H1 (cell line): ENCODE measurements at regions not wholly inside any gene's neighbourhood (a gene's known extent, or its start where the extent isn't known, plus 50 kb on each side); places are given as distances from the start of the nearest gene placed in this dataset.

Source experiments
- CTCF ChIA-PET: fragments of 300-600 bp; sonication (Branson Sonifier 250); formaldehyde crosslinking; loops from one replicate; lab custom pipeline; 2021; ENCODE audit not compliant: partially characterized antibody; lab: Charles Lee
- POLR2A ChIA-PET: fragments of 300-600 bp; sonication (Branson Sonifier 250); formaldehyde crosslinking; loops from one replicate; lab custom pipeline; 2021; ENCODE audit warnings: inconsistent platforms; ENCODE audit not compliant: partially characterized antibody; lab: Charles Lee
- DNase-seq, 2 experiments: peaks; one replicate each; pipeline versions ENCODE4 v3.0.0 to v3.0.0-alpha.2; 2010 to 2022; ENCODE audit warnings: low spot score in 2 of 2, low read depth in 1 of 2, mixed read lengths in 1 of 2
- FAIRE-seq: peaks from 2 replicates; lab custom pipeline; 2011; peaks lifted over from hg19 to GRCh38; lab: Jason Lieb, UNC
- H2AFZ ChIP-seq: 2 replicates; pipeline ENCODE4 v1.8.1; 2012; ENCODE audit warnings: low read length, inconsistent platforms
- H2AK5ac ChIP-seq: 2 replicates; pipeline ENCODE4 v1.6.1; 2013; ENCODE audit warnings: low read depth, low read length
- H2BK120ac ChIP-seq: replicated peaks from 2 replicates; pipeline ENCODE3; 2013; ENCODE audit warnings: low read depth, low read length, inconsistent platforms
- H2BK12ac ChIP-seq: 2 replicates; pipeline ENCODE4 v1.6.1; 2013; ENCODE audit warnings: low read depth, low read length
- H2BK15ac ChIP-seq: 2 replicates; pipeline ENCODE4 v1.6.1; 2013; ENCODE audit warnings: low read length
- H2BK20ac ChIP-seq: 2 replicates; pipeline ENCODE4 v1.6.1; 2013; ENCODE audit warnings: low read length
- H2BK5ac ChIP-seq: 2 replicates; pipeline ENCODE4 v1.6.1; 2013; ENCODE audit warnings: low read depth, low read length
- H3K14ac ChIP-seq: 2 replicates; pipeline ENCODE4 v1.6.1; 2013; ENCODE audit warnings: inconsistent platforms; ENCODE audit not compliant: insufficient read length
- H3K18ac ChIP-seq: 2 replicates; pipeline ENCODE4 v1.6.1; 2013; ENCODE audit warnings: low read length; ENCODE audit errors: extremely low read depth
- H3K23ac ChIP-seq: 2 replicates; pipeline ENCODE4 v1.6.1; 2013; ENCODE audit warnings: inconsistent platforms; ENCODE audit not compliant: insufficient read length
- H3K23me2 ChIP-seq: 2 replicates; pipeline ENCODE4 v1.6.1; 2013; ENCODE audit warnings: low read depth, low read length
- H3K27ac ChIP-seq: 2 replicates; pipeline ENCODE4 v1.6.1; 2011; ENCODE audit warnings: low read depth, low read length, inconsistent platforms
- H3K27me3 ChIP-seq, 4 experiments: replicated peaks in 1 of 4; 1 replicate in 1 of 4; 2 replicates in 3 of 4; pipeline versions ENCODE4 v1.6.1 to v1.8.1; 2011 to 2013; ENCODE audit warnings: low read length in 3 of 4, mild to moderate bottlenecking in 3 of 4, inconsistent platforms in 2 of 4, mixed read lengths in 2 of 4, moderate library complexity in 1 of 4; ENCODE audit not compliant: control insufficient read depth in 3 of 4, insufficient read depth in 3 of 4; ENCODE audit errors: extremely low read depth in 1 of 4
- H3K36me3 ChIP-seq, 4 experiments: 2 replicates each; pipeline versions ENCODE4 v1.6.1 to v1.8.1; 2011 to 2013; ENCODE audit warnings: mild to moderate bottlenecking in 4 of 4, low read length in 3 of 4, moderate library complexity in 2 of 4, control low read depth in 1 of 4, inconsistent platforms in 1 of 4; ENCODE audit not compliant: insufficient read depth in 4 of 4, control insufficient read depth in 2 of 4
- H3K4ac ChIP-seq: replicated peaks from 2 replicates; pipeline ENCODE3; 2013; ENCODE audit warnings: low read length, low read depth, mixed read lengths, inconsistent platforms; ENCODE audit not compliant: insufficient read length
- H3K4me1 ChIP-seq, 4 experiments: replicated peaks in 1 of 4; 1 replicate in 1 of 4; 2 replicates in 3 of 4; pipeline versions ENCODE4 v1.6.1 to v1.8.1; 2011 to 2013; ENCODE audit warnings: low read length in 3 of 4, inconsistent platforms in 2 of 4, mixed read lengths in 1 of 4; ENCODE audit not compliant: insufficient read depth in 4 of 4, control insufficient read depth in 3 of 4
- H3K4me2 ChIP-seq, 2 experiments: 2 replicates each; pipeline versions ENCODE4 v1.6.1 to v1.8.1; 2011 to 2013; ENCODE audit warnings: low read depth in 2 of 2, low read length in 2 of 2, control low read depth in 1 of 2, inconsistent platforms in 1 of 2, mild to moderate bottlenecking in 1 of 2; ENCODE audit not compliant: insufficient read depth in 1 of 2
- H3K4me3 ChIP-seq, 4 experiments: fragments of 200-600, 300-600 bp in 1 of 4; sonication (generic), shearing (Covaris generic), sonication (Bioruptor Twin) in 1 of 4; 2 replicates each; pipeline versions ENCODE4 v1.5.1 to v1.8.1; 2011 to 2016; ENCODE audit warnings: low read length in 4 of 4, low read depth in 3 of 4, control low read depth in 2 of 4, inconsistent platforms in 2 of 4, mild to moderate bottlenecking in 2 of 4, mixed read lengths in 1 of 4, moderate library complexity in 1 of 4; ENCODE audit not compliant: insufficient read depth in 2 of 4; ENCODE audit errors: extremely low read depth in 1 of 4
- H3K56ac ChIP-seq: replicated peaks from 2 replicates; pipeline ENCODE3; 2013; ENCODE audit warnings: low read depth, mild to moderate bottlenecking, mixed read lengths, low read length, inconsistent platforms; ENCODE audit not compliant: insufficient read length
- H3K79me1 ChIP-seq: 2 replicates; pipeline ENCODE4 v1.6.1; 2013; ENCODE audit warnings: low read depth, low read length, control low read depth
- H3K79me2 ChIP-seq, 2 experiments: 2 replicates each; pipeline versions ENCODE4 v1.6.1 to v1.8.1; 2012 to 2013; ENCODE audit warnings: low read length in 2 of 2, mild to moderate bottlenecking in 2 of 2, inconsistent platforms in 1 of 2; ENCODE audit not compliant: insufficient read depth in 2 of 2, control insufficient read depth in 1 of 2
- H3K9ac ChIP-seq, 4 experiments: replicated peaks in 1 of 4; 1 replicate in 1 of 4; 2 replicates in 3 of 4; pipeline versions ENCODE4 v1.6.1 to v1.8.1; 2011 to 2013; ENCODE audit warnings: low read depth in 3 of 4, low read length in 3 of 4, control low read depth in 2 of 4, mild to moderate bottlenecking in 2 of 4, moderate library complexity in 2 of 4, inconsistent platforms in 1 of 4; ENCODE audit errors: extremely low read depth in 1 of 4
- H3K9me3 ChIP-seq, 2 experiments: 2 replicates each; pipeline versions ENCODE4 v1.6.1 to v1.8.1; 2012 to 2013; ENCODE audit warnings: mild to moderate bottlenecking in 2 of 2, moderate library complexity in 2 of 2, control low read depth in 1 of 2, inconsistent platforms in 1 of 2, low read depth in 1 of 2, low read length in 1 of 2, mixed read lengths in 1 of 2; ENCODE audit not compliant: insufficient read depth in 2 of 2
- H4K20me1 ChIP-seq, 2 experiments: replicated peaks in 1 of 2; 2 replicates each; pipeline versions ENCODE3 to v1.8.1; 2011 to 2013; ENCODE audit warnings: inconsistent platforms in 2 of 2, low read length in 2 of 2, mild to moderate bottlenecking in 1 of 2; ENCODE audit not compliant: insufficient read depth in 2 of 2, control insufficient read depth in 1 of 2
- H4K5ac ChIP-seq: 2 replicates; pipeline ENCODE4 v1.6.1; 2013; ENCODE audit warnings: low read length, low read depth, mixed read lengths, inconsistent platforms; ENCODE audit not compliant: insufficient read length
- H4K8ac ChIP-seq: 2 replicates; pipeline ENCODE4 v1.8.0; 2013; ENCODE audit warnings: mild to moderate bottlenecking, moderate library complexity, low read length, inconsistent platforms; ENCODE audit not compliant: insufficient read depth; ENCODE audit errors: extremely low read depth
- H4K91ac ChIP-seq: replicated peaks from 2 replicates; pipeline ENCODE3; 2013; ENCODE audit warnings: low read length, mixed read lengths, inconsistent platforms; ENCODE audit not compliant: insufficient read length
- CBX5 ChIP-seq: fragments of 300-800, 300-1000 bp; sonication (generic); IDR thresholded peaks from 2 replicates; pipeline ENCODE4 v1.7.1; 2016; ENCODE audit warnings: antibody characterized with exemption, low read length, low read depth
- CEBPB ChIP-seq: IDR thresholded peaks from 2 replicates; pipeline ENCODE4 v1.6.1; 2012; ENCODE audit warnings: low read depth, low read length
- EP300 ChIP-seq, 2 experiments: IDR thresholded peaks; 1 replicate in 1 of 2; 2 replicates in 1 of 2; pipeline ENCODE4 v1.6.1; 2011 to 2012; ENCODE audit warnings: low read depth in 2 of 2, low read length in 2 of 2, mild to moderate bottlenecking in 2 of 2, borderline replicate concordance in 1 of 2, inconsistent platforms in 1 of 2, moderate library complexity in 1 of 2
- KDM4A ChIP-seq: IDR thresholded peaks from one replicate; pipeline ENCODE4 v1.7.1; 2012; ENCODE audit warnings: low read depth, mild to moderate bottlenecking, moderate library complexity, low read length, inconsistent platforms; ENCODE audit not compliant: severe bottlenecking
- SP2 ChIP-seq: IDR thresholded peaks from 2 replicates; pipeline ENCODE4 v1.6.1; 2012; ENCODE audit warnings: mild to moderate bottlenecking, low read length, inconsistent platforms
- TCF12 ChIP-seq: IDR thresholded peaks from 2 replicates; pipeline ENCODE4 v1.6.1; 2011; ENCODE audit warnings: low read depth, mild to moderate bottlenecking, low read length
- ZNF274 ChIP-seq: IDR thresholded peaks from 2 replicates; pipeline ENCODE4 v1.7.0; 2012; ENCODE audit warnings: low read length, borderline replicate concordance; ENCODE audit errors: extremely low read depth
- WGBS, 2 experiments: shearing (Covaris generic) in 1 of 2; methylation state at CpG; one replicate each; pipeline versions ENCODE4 v1.1.6 to v1.1.7; 2013 to 2015; ENCODE audit warnings: low lambda C conversion rate in 2 of 2, mixed read lengths in 2 of 2, inconsistent platforms in 1 of 2, low coverage in 1 of 2, missing lambda C conversion rate in 1 of 2; ENCODE audit not compliant: insufficient replicate concordance in 2 of 2, insufficient coverage in 1 of 2, insufficient read length in 1 of 2; ENCODE audit errors: extremely low coverage in 1 of 2, missing lambda C conversion rate in 1 of 2; 5-methylcytosine and 5-hydroxymethylcytosine counted together

DNA sequence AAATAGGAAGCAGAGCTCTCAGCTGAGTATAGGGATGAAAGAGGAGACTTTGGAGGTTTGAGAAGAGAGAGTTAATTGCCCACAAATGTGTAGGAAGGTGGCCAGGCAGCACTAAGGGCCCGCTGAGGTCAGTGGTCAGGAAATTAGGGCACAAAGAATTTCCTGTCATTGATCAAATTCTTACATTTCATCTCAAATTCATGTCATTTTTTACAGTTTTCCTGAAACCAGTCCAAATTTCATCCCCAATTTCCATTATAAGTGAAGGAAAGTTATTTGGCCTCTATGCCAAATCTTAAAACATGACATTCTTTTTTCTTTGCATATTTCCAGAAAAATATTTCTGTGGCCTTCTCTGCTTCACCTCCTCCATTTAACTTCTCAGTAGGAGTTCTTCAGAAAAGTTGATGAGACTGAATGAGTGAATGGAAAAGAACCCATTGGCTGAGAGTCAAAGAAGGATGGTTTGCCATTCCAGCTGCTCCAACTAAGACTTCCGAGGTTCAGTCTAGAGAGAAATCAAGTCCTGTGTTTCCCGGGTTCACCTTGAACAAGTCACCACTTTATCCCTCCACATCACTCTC lies 68.7 kb upstream of the SPRY1 start:
- Histone ChIP-seq H2AFZ (no peak overlapping the region), H3K4me3 (no peak overlapping the region), H3K36me3 (no peaks in the 10 kb centered on the region), H3K9me3 (peaks cover 0 to 3% of the 10 kb centered on the region in 2 experiments; a peak in 1 of 4 replicates), H3K4me1 (no peaks in the 10 kb centered on the region; a peak in 1 of 7 replicates), H3K9ac (no peak overlapping the region), H2BK5ac (no peak overlapping the region), H3K27me3 (no peaks in the 10 kb centered on the region), H3K4ac (no peak overlapping the region), H3K14ac (no peak overlapping the region), H3K23me2 (no peaks in the 10 kb centered on the region), H3K79me1 (no peaks in the 10 kb centered on the region), H2BK120ac (no peak overlapping the region), H4K8ac (no peak overlapping the region), H3K79me2 (no peaks in the 10 kb centered on the region), H4K20me1 (no peaks in the 10 kb centered on the region), H2BK20ac (no peak overlapping the region), H3K27ac (no peak overlapping the region), H2BK15ac (no peak overlapping the region), H2AK5ac (no peak overlapping the region), H3K23ac (no peak overlapping the region), H3K18ac (no peak overlapping the region), H4K5ac (no peak overlapping the region), H3K4me2 (no peak overlapping the region), H4K91ac (no peak overlapping the region), H2BK12ac (no peak overlapping the region), H3K56ac (no peak overlapping the region)
- no peak for FAIRE-seq
- no peak for DNase-seq
- CTCF ChIA-PET = no interaction called here
- 80% methylated on average over 3 of the region's 3 CpGs; no CpG with 5 or more reads in 1 of the 2 experiments for WGBS, 2 experiments
- POLR2A ChIA-PET = no interaction called here
- TF ChIP-seq CEBPB = no peak
- no peak for TF ChIP-seq ZNF274
- no peak for TF ChIP-seq TCF12
- no peak for TF ChIP-seq KDM4A
- no peak for TF ChIP-seq SP2
- no peak for TF ChIP-seq EP300 (IDR thresholded peaks at IDR 0.05; ENCODE audit: borderline replicate concordance in 1 of 2, low read depth in 2 of 2, low read length in 2 of 2)
- no peak for TF ChIP-seq CBX5
